GM21381 (cell line): ENCODE measurements at regions not wholly inside any gene's neighbourhood (a gene's known extent, or its start where the extent isn't known, plus 50 kb on each side); places are given as distances from the start of the nearest gene placed in this dataset.
"Not testable (repeated sequence)": the region's sequence is repeated elsewhere in the genome, so short reads cannot be mapped to it uniquely, and the experiment has no call there.

Experiments used
- ATAC-seq: cut with Tn5 transposase; IDR thresholded peaks from one replicate; pipeline ENCODE4 v1.9.1; 2021; ENCODE audit warnings: mild to moderate bottlenecking, moderate library complexity; ENCODE audit not compliant: unreplicated experiment

DNA sequence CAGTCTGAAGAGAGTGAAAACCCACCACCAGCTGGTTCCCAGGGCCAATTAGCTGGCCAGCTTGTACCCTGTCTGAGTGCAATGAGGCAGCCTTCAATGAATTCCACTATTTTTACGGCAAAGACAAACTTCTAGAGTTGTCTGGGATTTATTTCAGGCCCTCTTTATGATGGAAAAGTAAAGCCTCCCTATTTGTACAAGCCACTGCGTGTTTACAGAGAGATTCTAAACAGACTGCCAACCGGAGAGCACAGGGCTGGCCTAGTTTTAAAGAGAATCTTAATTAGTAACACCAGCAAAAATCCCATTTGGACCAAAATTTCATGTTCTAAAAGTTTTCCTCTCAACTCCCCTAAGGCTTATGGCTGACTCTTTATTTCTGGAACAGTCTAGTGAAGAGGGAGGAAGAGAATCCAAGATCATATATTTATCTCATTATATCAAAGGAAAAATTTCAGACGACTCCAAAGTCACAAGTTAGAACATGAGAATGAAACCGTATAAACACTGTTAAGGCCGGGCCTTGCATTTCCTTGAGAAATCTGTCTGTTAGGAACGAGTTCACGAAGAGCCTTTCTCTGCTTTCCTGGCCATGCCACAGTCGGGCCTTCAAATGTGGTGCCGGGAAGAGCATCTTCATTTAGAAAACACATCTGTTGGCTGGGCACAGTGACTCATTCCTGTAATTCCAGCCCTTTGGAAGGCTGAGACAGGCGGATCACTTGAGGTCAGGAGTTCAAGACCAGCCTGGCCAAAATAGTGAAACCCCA lies 724.6 kb upstream of the NRP1 start:
- ATAC-seq = no peak

DNA sequence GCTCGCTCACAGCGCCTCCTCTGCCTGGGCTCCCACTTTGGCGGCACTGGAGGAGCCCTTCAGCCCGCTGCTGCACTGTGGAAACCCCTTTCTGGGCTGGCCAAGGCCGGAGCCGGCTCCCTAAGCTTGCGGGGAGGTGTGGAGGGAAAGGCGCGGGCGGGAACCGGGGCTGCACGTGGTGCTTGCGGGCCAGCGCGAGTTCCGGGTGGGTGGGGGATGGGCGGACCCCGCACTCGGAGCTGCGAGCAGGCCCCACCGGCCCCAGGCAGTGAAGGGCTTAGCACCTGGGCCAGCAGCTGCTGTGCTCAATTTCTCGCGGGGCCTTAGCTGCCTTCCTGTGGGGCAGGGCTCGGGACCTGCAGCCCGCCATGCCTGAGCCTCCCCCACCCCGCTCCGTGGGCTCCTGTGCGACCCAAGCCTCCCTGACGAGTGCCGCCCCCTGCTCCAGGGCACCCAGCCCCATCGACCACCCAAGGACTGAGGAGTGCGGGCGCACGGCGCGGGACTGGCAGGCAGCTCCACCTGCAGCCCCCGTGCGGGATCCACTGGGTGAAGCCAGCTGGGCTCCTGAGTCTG lies 721.0 kb upstream of the NRP1 start:
- not testable (repeated sequence) for ATAC-seq

DNA sequence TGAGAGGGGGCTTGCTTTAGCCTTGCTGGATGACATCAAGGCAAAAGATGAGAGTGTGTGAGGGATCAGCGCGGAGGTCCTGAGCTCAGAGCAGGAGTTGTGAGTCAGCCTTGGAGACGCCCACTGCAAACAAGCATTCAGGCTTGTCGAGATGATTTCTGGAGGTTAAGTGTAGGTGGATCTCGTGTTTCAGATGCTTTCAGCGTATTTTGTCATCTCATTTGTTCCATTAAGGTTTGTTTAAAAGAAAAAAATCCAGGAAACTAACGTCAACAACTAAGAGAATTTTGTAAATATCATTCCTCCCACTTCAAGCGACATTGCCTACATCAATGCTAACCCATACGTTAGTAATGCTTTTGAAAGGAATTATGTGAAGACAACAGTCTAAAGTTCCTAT lies 715.4 kb upstream of the NRP1 start:
- ATAC-seq = no peak

DNA sequence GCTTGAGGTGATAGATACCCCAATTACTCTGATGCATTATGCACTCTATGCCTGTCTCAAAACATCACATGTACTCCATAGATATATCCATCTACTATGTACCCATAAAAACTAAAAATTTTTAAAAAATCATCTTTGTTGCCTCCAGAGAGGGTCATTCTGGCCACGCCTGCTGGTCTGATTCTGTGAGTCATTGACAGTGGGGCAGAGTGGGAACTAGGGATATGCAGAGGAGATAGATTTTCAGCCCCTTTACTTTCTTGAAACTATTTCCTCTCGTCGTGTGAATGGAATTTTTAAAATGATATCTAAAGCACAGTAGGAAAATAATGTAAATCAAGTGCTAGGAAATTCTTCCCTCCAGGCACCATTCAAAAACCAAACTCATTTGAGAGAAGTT lies 715.0 kb upstream of the NRP1 start:
- no peak for ATAC-seq

DNA sequence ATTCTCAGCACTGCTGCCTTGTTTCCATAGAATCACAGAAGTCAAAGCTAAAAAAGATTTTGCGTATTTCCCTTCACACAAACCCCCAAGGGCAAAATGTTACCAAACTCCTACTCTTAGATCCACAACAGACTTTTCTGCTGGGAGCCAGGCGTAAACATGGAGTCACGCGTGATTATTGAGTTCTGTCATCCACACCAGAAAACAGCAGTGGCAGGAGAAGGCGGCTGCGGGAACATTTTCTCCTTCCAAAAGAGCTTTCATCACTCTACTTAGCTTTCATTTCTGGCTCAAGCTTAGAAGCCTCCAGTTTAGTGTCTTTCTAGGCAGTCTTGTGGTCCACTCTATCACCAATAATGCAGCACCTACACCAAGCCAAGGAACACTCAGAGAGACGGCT lies 712.9 kb upstream of the NRP1 start:
- no peak for ATAC-seq

DNA sequence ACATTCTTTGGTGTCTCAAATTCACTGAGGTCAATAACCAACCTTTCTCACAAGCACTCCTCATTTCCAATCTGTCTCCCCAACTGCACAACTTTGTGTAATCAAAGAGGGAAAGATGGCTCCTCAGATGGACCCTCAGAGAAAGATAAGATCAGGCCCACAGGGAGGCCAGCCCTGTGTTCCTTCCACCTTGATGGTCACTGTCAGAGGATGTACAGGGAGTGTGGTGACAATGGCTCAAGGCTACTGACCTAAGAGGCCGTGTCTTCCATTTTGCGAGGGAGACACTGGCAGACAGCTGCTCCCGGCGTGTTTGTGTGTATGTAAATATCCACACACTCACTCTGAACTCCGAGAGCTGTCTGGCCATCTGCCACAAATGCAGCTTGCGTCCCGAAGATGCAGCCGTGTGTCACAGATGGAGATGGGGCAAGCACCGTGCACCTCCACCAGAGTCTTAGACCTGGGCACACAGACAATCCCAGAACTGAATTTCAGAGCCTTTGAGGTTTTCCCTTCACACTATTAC lies 712.1 kb upstream of the NRP1 start:
- no peak for ATAC-seq

DNA sequence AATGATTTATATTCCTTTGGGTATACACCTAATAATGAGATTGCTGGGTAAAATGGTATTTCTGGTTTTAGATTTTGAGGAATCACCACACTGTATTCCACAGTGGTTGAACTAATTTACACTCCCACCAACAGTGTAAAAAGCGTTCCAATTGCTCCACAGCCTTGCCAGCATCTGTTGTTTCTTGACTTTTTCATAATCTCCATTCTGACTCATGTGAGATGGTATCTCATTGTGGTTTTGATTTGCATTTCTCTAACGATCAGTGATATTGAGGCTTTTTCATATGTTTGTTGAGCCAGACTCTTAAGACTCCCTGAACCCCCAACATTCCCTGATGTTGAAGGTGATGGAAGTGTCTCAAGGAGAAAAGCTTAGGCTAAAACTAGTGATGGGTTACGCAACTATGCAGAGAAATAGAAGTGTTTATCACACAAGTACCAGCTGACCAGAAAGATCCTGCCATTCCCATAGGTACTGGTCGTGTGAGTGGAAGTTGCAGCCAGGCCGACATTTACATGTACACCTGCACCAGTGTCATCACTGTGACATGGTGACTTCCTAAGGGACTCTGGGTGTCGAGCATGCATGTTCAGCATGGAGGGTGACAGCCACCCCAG lies 711.2 kb upstream of the NRP1 start:
- ATAC-seq = no peak

DNA sequence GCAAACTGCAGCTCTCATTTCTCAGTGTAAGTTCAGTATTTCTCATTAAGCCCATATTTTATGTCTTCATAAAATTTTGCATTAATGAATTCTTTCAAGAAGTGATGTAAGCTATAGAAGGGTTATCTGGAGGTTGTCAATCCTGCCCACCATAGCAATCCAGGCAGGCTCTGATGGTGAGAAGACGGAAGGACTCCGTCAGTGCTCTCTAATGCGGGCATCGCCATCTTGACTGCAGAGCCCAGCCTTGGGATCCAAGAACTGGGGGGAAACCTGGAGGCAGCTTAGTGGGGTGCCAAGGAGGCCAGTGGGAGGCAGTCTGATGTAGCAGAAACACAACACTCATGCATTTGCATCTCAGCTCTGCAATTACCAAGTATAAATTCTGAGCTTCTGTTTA lies 707.4 kb upstream of the NRP1 start:
- no peak for ATAC-seq

DNA sequence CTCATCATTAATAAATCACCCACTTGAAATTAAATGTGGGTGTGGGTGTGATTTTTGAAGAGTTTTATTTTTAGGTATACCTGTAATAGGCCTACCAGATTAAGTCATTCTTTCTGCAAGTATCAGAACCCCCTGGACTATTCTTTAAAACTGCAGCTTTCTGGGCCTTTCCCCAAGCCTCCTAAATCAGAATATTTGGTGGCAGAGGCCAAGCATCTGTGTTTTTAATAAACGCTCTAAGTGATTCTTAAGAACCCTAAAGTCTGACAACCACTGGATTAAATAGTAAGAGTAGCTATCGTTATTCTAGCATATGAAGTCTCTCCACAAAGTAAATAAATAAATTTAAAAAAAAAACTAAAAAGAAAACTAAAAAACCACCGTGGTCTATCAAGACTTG lies 703.0 kb upstream of the NRP1 start:
- ATAC-seq = no peak

DNA sequence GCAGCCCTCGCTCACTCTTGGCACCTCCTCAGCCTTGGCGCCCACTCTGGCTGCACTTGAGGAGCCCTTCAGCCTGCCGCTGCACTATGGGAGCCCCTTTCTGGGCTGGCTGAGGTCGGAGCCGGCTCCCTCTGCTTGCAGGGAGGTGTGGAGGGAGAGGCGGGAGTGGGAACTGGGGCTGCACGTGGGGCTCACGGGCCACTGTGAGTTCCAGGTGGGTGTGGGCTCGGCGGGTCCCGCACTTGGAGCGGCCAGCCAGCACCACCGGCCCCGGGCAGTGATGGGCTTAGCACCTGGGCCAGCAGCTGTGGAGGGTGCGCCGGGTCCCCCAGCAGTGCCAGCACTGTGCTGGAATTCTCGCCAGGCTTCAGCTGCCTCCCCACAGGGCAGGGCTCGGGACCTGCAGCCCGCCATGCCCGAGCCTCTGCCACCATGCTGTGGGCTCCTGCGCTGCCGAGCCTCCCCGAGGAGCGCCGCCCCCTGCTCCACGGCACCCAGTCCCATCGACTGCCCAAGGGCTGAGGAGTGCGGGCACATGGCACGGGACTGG lies 700.8 kb upstream of the NRP1 start:
- ATAC-seq = not testable (repeated sequence)

DNA sequence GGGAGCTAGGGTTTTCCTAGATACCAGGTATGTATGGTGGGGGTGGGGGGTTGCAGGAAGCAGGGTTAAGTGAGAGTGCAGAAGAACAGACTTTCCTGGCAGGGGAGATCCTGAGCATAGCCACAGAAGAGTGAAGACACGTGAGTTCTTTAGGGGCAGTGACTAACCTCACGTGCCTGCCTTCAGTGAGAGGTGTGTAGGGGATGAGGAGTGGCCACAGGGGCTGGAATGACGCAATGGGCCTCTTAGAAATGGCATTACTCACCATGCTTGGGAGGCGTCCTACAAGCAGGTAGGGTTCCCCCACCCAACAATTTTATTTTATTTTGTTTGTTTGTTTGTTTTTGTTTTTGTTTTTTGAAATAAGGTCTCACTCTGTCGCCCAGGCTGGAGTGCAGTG lies 698.6 kb upstream of the NRP1 start:
- ATAC-seq = no peak

DNA sequence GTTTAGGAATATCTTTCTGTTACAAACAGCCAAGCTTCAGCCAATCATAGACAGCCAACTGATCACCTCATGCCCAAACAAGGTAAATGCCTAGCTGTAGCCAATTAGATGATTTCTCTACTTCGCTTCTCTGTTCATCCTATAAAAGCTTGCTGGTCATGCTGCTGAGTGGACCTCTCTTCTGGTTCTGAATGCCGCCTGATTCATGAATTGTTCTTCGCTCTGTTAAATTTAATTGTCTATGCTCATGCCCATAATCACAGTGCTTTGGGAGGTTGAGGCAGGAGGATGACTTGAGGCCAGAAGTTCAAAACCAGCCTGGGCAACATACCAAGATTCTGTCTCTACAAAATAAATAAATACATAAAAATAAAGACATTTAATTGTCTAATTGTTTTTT lies 698.1 kb upstream of the NRP1 start:
- no peak for ATAC-seq

DNA sequence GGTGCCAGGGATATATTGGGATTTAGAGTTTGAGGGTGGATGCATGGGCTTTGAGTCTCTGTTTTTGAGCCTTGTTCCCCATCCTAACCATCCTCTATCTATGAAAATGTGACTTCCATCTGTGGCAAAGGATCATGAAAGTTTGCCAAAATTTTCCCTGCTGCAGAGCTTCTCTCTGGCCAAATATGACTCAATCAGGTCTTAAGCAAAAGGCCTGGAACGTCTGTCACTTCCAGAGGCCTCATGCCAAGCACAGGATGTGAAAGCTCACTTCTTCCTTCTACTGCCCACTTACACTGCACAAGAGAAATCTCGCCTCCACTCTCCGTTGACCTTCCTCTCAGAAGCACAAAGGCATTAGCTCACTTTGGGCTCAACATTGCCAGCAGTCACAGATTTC lies 696.9 kb upstream of the NRP1 start:
- no peak for ATAC-seq

DNA sequence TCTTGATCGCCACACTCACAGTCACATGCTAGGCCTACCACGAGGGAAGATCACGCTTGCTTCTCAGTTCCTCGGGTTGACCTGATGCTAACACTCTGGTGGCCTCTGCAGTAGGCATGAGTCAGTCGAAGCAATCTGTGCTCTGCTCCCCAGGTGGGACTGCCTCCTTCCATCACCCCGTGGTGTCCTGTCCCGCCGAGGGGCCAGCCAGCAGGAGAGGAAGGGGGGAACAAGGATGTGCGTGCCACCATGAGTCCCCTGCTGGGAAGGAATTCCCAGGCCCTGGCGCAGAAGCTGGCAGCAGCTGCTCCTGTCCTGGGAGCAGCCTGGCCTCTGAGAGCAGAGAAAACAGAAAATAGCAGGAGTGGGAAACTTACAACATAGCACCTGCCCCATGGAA lies 695.0 kb upstream of the NRP1 start:
- no peak for ATAC-seq

DNA sequence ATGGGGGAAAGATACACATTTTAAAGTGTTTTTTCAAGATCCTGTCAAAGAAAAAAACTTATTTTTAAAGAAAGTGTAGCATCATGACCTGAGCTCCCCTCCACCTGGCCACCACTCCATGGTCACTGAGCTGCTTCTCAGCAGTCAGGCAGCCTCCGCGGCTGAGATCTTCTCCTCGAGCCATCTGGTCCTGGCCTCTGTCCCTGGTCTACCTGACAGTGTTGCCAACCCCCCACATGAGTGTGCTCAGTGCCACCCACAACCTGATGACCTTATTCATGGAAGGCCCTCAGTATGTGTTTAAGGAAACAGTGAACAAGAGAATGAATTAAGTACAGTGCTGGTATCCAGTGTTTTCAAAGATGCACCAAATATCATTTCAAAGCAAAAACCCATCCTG lies 694.5 kb upstream of the NRP1 start:
- ATAC-seq = no peak

DNA sequence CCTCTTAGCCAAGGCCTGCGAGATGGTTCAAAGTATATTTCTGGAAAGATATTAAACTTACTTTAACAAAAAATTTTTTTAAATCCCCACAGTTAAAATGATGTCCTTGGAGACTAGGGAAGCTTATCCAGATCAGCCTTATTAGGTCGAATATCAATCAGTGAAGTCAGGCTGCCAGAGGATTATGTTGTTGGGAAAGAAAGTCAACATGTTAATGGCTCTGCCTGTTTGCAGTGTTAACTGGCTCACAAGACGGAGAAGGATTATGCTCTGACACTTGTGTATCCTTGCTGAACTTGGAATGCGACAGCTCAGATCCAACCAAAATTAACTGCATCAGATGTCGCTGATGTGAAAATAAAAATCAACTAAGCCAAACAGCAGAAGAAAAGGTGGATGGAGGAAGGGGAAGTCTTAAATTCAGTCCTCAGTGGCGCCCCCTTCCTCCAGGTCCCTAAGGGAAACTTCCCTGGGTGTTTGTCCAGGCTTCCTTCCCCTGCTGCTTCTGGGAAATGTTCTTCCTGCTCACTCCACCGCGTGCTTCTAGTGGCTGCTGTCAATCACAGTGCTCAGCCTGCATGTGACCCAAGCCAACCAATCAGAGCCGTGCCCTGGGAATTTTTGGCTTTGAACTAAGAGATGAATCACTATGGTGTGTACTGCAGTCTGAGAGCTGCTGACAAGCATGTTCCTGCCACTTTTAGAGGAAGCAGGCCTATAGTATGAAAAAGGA lies 690.4 kb upstream of the NRP1 start:
- no peak for ATAC-seq

DNA sequence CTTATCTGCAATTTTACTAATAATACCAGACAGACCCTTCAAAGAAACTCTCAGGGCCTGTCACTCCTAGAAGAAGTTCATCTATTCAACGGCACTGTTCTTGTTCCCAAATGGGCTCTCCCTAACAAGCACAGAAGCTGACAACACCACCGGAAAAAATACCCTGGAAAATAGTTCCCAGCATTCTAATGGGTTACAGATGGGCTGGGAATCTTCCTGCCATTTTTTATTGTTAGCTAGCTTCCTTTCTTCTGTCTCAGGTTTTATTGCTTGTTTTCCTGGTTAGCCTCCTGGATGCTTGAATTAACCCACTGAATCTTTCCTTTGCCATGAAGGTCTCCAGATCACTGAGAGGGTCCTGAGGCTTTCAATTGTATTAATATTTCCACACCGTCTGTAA lies 689.8 kb upstream of the NRP1 start:
- no peak for ATAC-seq

DNA sequence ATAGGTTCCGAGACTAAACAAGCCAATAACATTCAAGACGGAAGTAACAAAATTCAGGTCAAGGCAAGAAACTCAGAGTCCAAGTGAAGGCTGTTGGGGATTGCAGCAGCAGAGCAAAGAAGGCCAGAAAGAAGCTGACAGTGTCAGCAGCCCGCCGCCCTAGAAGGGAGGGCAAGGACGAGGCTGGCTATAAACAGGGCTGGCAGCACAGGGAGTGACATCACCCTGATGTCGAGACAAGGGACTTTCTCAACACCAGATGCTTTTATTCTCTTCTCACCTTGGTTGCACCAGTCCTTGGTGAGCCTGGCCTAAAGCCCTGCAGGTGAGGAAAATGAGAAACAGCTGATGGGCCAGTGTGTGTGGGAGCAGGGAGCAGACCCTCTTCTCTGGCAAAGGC lies 687.7 kb upstream of the NRP1 start:
- no peak for ATAC-seq

DNA sequence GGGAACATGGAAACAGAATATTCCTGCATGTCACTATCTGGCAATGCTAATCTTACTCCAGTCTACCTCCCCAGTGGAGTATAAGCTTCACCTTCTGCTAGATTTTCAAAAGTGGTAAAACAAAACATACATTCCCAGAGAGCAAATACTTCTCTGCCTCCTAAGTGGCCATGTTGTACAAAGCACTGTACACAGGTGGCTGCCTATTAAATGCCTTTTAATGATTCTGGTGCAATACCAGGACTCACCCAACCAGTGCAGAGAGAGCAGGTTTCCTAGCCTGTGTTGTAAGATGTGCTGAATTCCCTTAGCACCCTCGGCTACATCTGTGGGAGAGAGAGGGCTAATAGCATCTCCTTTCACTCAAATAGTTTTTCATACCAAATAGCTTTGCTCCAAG lies 684.3 kb upstream of the NRP1 start:
- no peak for ATAC-seq

DNA sequence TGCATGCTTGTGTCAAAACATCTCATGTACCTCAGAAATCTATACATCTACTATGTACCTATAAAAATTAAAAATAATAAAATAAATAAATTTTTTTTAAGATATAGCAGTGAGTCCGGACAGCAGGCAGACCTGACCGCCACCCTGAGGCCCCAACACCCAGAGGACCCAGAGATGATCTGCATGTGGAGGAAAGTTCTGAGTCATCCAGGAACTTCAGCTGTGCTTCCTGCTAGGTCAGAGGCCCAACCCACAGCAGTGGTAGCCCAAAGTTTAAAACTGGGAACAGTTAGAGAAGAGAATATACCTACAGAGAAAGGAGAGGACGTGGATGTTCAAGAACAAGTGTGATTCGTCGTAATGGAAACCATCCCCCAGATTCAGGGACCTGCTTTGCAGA lies 683.7 kb upstream of the NRP1 start:
- no peak for ATAC-seq

DNA sequence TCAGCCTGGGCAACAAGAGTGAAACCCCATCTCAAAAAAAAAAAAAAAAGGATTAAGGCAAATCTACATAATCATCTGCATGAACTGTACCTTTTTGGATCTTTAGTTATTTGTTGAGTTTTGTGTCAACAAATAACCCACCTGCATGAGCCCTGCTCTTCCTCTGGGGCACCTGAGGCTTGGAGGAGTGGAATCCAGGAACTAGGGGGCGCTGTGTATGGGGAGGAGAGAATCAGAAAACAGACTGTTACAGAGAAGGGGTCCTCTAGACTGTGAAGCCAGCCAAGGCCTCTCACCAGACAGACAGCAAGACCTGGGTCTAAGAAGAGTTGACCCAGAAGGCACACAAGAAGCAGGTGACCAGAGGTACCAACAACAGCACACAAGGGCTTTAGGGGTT lies 682.8 kb upstream of the NRP1 start:
- ATAC-seq = no peak
